22Rv1 (cell line): ENCODE measurements at regions not wholly inside any gene's neighbourhood (a gene's known extent, or its start where the extent isn't known, plus 50 kb on each side); places are given as distances from the start of the nearest gene placed in this dataset.

Experiments used
- ZFX ChIP-seq: fragments of 450-650 bp; IDR thresholded peaks from 2 replicates; pipeline ENCODE4 v1.6.1; 2017; ENCODE audit warnings: antibody characterized with exemption, borderline replicate concordance
- TF ChIP-seq, protein P1 (sequence below): fragments of 450-650 bp; IDR thresholded peaks from 2 replicates; pipeline ENCODE4 v1.5.1; 2017; ENCODE audit warnings: mild to moderate bottlenecking

DNA sequence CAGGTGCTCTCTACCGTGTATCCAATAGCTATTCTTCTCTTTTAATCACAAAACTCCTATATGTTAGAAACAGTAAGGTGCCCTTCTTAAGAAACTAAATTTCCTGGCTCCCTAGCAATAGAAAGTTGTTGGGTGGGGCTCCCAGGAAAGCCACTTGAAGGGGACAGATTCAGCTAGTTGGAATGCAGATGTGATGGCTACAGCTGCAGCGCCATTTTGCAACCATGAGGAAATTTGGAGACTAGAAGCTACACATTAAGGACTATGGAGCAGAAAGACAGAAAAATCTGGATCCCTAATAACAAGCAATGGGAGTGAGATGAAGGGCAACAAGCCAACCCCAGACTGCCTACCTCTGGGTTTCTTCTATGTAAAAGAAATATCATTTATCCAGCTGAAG lies 108.8 kb upstream of the AFDN start:
- TF ChIP-seq, protein P1, sequence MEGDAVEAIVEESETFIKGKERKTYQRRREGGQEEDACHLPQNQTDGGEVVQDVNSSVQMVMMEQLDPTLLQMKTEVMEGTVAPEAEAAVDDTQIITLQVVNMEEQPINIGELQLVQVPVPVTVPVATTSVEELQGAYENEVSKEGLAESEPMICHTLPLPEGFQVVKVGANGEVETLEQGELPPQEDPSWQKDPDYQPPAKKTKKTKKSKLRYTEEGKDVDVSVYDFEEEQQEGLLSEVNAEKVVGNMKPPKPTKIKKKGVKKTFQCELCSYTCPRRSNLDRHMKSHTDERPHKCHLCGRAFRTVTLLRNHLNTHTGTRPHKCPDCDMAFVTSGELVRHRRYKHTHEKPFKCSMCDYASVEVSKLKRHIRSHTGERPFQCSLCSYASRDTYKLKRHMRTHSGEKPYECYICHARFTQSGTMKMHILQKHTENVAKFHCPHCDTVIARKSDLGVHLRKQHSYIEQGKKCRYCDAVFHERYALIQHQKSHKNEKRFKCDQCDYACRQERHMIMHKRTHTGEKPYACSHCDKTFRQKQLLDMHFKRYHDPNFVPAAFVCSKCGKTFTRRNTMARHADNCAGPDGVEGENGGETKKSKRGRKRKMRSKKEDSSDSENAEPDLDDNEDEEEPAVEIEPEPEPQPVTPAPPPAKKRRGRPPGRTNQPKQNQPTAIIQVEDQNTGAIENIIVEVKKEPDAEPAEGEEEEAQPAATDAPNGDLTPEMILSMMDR: no peak
- TF ChIP-seq ZFX: no peak
